Smooth muscle cell (in vitro differentiated cells): ENCODE measurements at regions not wholly inside any gene's neighbourhood (a gene's known extent, or its start where the extent isn't known, plus 50 kb on each side); places are given as distances from the start of the nearest gene placed in this dataset.

Experiments used
- DNase-seq: peaks from one replicate; lab custom pipeline; 2025; ENCODE audit not compliant: unreplicated experiment; lab: John Stamatoyannopoulos, UW
- H2AFZ ChIP-seq: fragments of 200-600 bp; sonication (generic); 2 replicates; pipeline ENCODE4 v1.6.0; 2016; ENCODE audit warnings: antibody characterized with exemption, low read depth, mild to moderate bottlenecking
- H3F3A ChIP-seq: fragments of 200-600 bp; sonication (generic); 2 replicates; pipeline ENCODE4 v1.6.0; 2017; ENCODE audit warnings: antibody characterized with exemption, low read depth
- H3K27ac ChIP-seq: fragments of 200-600 bp; sonication (generic); 2 replicates; pipeline ENCODE4 v1.5.1; 2016; ENCODE audit warnings: low read depth, mild to moderate bottlenecking
- H3K27me3 ChIP-seq: fragments of 200-600 bp; sonication (generic); 2 replicates; pipeline ENCODE4 v1.6.1; 2016; ENCODE audit warnings: low read depth, mild to moderate bottlenecking
- H3K36me3 ChIP-seq: fragments of 200-600 bp; sonication (generic); 2 replicates; pipeline ENCODE4 v1.5.1; 2016; ENCODE audit warnings: low read depth
- H3K4me1 ChIP-seq: fragments of 200-600 bp; sonication (generic); 2 replicates; pipeline ENCODE4 v1.5.1; 2016; ENCODE audit warnings: low read depth
- H3K4me2 ChIP-seq: fragments of 200-600 bp; sonication (generic); 2 replicates; pipeline ENCODE4 v1.6.0; 2016; ENCODE audit warnings: mild to moderate bottlenecking
- H3K4me3 ChIP-seq: fragments of 200-600 bp; sonication (generic); 2 replicates; pipeline ENCODE4 v1.5.1; 2016; ENCODE audit warnings: mild to moderate bottlenecking
- H3K79me2 ChIP-seq: fragments of 200-600 bp; sonication (generic); 2 replicates; pipeline ENCODE4 v1.6.0; 2016; ENCODE audit warnings: low read depth, mild to moderate bottlenecking
- H3K9ac ChIP-seq: fragments of 200-600 bp; sonication (generic); 2 replicates; pipeline ENCODE4 v1.6.0; 2016; ENCODE audit warnings: low read depth
- H3K9me3 ChIP-seq: fragments of 200-600 bp; sonication (generic); replicated peaks from 2 replicates; pipeline ENCODE4 v1.5.1; 2016; ENCODE audit warnings: low read depth
- H4K20me1 ChIP-seq: fragments of 200-600 bp; sonication (generic); 2 replicates; pipeline ENCODE4 v1.6.0; 2016; ENCODE audit warnings: low read depth
- WGBS: methylation state at CpG from one replicate; pipeline ENCODE4 v1.1.7; 2016; ENCODE audit warnings: low lambda C conversion rate; 5-methylcytosine and 5-hydroxymethylcytosine counted together
- TF ChIP-seq, protein P1 (sequence below): fragments of 200-600 bp; sonication (generic); IDR thresholded peaks from 2 replicates; pipeline ENCODE4 v1.5.1; 2017; ENCODE audit warnings: borderline replicate concordance, mild to moderate bottlenecking, antibody characterized with exemption; ENCODE audit not compliant: insufficient read depth, poor library complexity, severe bottlenecking

DNA sequence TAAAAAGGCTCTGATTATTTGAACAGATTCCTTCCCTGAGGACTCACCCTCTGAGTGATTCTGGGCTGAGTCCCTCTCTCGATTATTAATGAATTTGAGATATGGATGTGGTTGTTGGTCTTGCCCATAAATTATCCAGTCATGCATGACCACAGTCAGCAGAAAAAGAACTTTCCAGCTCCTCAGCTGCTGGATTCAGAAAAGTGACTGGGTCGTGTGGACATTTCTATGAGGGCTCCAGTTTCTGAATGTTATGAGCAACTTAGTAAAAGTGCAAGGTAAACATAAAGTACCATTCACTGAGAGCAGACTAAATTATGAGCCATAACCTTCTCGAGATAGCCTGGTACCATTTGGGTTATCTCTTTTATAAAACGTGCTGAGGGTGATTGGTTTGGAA is 100.1 kb upstream of the CLDN10 start:
- no peak overlapping the region for H3K4me2 ChIP-seq
- TF ChIP-seq, protein P1, sequence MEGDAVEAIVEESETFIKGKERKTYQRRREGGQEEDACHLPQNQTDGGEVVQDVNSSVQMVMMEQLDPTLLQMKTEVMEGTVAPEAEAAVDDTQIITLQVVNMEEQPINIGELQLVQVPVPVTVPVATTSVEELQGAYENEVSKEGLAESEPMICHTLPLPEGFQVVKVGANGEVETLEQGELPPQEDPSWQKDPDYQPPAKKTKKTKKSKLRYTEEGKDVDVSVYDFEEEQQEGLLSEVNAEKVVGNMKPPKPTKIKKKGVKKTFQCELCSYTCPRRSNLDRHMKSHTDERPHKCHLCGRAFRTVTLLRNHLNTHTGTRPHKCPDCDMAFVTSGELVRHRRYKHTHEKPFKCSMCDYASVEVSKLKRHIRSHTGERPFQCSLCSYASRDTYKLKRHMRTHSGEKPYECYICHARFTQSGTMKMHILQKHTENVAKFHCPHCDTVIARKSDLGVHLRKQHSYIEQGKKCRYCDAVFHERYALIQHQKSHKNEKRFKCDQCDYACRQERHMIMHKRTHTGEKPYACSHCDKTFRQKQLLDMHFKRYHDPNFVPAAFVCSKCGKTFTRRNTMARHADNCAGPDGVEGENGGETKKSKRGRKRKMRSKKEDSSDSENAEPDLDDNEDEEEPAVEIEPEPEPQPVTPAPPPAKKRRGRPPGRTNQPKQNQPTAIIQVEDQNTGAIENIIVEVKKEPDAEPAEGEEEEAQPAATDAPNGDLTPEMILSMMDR, result no peak
- WGBS, result 77% methylated on average over 4 of the region's 4 CpGs

DNA sequence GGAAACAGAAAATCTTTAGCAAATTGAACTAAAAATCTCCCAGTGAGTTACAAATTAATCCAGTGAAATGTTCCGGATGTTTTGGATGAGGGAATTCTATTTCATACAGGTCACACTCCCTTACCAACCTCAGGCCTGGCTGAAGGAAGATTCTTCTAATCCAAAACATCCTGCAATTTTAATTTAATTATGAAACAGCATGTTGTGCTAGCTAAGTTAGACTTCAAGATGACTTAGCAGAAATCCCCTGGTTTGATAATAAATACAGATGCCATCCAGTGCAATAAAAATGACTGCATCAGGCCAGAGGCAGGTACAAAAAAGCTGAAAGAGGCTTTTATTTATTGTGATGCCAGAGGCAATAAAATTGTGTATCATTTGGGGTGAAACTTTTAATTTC is 96.7 kb upstream of the CLDN10 start:
- Histone ChIP-seq H3K4me1 (no peaks in the 10 kb centered on the region), H3K9me3 (no peaks in the 10 kb centered on the region), H3F3A (no peaks in the 10 kb centered on the region), H2AFZ (no peak overlapping the region), H4K20me1 (no peaks in the 10 kb centered on the region), H3K27me3 (peaks cover 5% of the 10 kb centered on the region), H3K4me2 (no peak overlapping the region), H3K27ac (no peak overlapping the region), H3K4me3 (no peak overlapping the region), H3K9ac (no peak overlapping the region), H3K79me2 (no peaks in the 10 kb centered on the region), H3K36me3 (no peaks in the 10 kb centered on the region)
- TF ChIP-seq, protein P1, result no peak
- no peak for DNase-seq
- WGBS, result 94% methylated on average over 1 of the region's 1 CpG

More for the DNA sequence above, 100.1 kb upstream of the CLDN10 start:
- no peaks in the 10 kb centered on the region for H3F3A ChIP-seq
- no peaks in the 10 kb centered on the region for H3K79me2 ChIP-seq
- no peak overlapping the region for H3K9ac ChIP-seq
- no peaks in the 10 kb centered on the region for H3K36me3 ChIP-seq
- no peak overlapping the region for H3K27ac ChIP-seq
- no peak overlapping the region for H2AFZ ChIP-seq
- no peaks in the 10 kb centered on the region for H3K9me3 ChIP-seq
- no peak overlapping the region for H3K4me3 ChIP-seq
- peaks cover 5% of the 10 kb centered on the region for H3K27me3 ChIP-seq
- H3K4me1 ChIP-seq, result no peaks in the 10 kb centered on the region
- H4K20me1 ChIP-seq, result no peaks in the 10 kb centered on the region
- no peak for DNase-seq

DNA sequence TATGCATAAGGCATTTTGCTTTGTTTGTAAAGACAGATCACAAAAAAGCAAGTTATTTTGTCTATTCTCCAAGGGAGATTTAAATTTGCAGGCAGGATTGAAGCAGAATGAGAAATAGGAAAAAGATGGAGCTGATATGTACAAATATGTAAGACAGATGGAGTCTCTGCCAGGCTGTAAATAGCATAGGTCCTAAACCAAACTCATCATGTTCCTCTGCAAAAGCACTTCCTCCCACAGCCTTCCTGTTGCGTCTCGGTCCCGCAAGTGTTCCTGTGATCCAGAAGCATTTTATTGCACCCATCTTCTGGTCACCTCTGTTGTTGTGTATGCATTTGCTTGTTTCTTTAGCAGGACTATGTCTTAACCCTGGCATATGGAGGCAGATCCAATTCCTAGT is 95.7 kb upstream of the CLDN10 start:
- H3K36me3 ChIP-seq, result no peaks in the 10 kb centered on the region
- H3K4me3 ChIP-seq, result no peak overlapping the region
- no peak overlapping the region for H3K4me2 ChIP-seq
- H3K9ac ChIP-seq, result no peak overlapping the region
- 91% methylated on average over 3 of the region's 3 CpGs for WGBS
- no peaks in the 10 kb centered on the region for H3K4me1 ChIP-seq
- no peak overlapping the region for H2AFZ ChIP-seq
- no peaks in the 10 kb centered on the region for H3K27me3 ChIP-seq
- H3K79me2 ChIP-seq, result no peaks in the 10 kb centered on the region
- no peak for DNase-seq
- TF ChIP-seq, protein P1, result no peak
- H3F3A ChIP-seq, result no peaks in the 10 kb centered on the region
- H4K20me1 ChIP-seq, result no peaks in the 10 kb centered on the region
- no peak overlapping the region for H3K27ac ChIP-seq
- no peaks in the 10 kb centered on the region for H3K9me3 ChIP-seq

DNA sequence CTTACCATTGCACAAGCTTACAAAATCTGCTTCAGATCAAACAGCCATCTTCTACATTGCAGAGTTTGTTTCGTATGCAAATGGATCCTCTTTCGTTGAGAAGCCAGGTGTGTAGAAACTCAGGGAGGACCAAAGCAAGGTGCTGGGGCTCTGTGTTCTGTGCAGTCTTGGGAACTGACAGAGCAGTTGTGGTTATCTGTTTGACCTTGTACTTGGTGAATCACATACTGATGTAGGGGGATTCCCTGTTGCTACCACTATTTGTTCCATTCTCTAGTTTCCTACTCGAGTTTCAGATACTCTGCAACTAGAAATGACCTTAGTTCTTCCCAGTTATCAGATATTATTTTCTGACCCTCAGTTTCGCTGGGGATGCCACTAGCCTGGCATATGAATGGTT is 95.2 kb upstream of the CLDN10 start:
- DNase-seq, result no peak

More for the DNA sequence above, 95.2 kb upstream of the CLDN10 start:
- Histone ChIP-seq H3K9me3 (no peaks in the 10 kb centered on the region), H3K27ac (no peak overlapping the region), H3K9ac (no peak overlapping the region), H4K20me1 (no peaks in the 10 kb centered on the region), H3K36me3 (no peaks in the 10 kb centered on the region), H3K79me2 (no peaks in the 10 kb centered on the region), H3K27me3 (no peaks in the 10 kb centered on the region), H2AFZ (no peak overlapping the region), H3K4me2 (no peak overlapping the region), H3K4me3 (no peak overlapping the region), H3K4me1 (no peaks in the 10 kb centered on the region), H3F3A (no peaks in the 10 kb centered on the region)
- 83% methylated on average over 4 of the region's 4 CpGs for WGBS
- TF ChIP-seq, protein P1, result no peak
